ENCODE measurements at regions not wholly inside any gene's neighbourhood (a gene's known extent, or its start where the extent isn't known, plus 50 kb on each side); places are given as distances from the start of the nearest gene placed in this dataset.

- Mint-ChIP-seq H3K36me3 (ENCODE audit: low read depth) (no peaks in the 10 kb centered on the region), H3K27me3 (ENCODE audit: insufficient read depth) (peaks cover 1% of the 10 kb centered on the region; the same call in 1 of the 2 replicates), H3K27ac (no peak overlapping the region), H3K4me1 (ENCODE audit: low read depth) (no peaks in the 10 kb centered on the region), H3K9me3 (peaks cover 8% of the 10 kb centered on the region; the same call in 1 of the 2 replicates), H3K4me3 (no peak overlapping the region)
- TF ChIP-seq, protein P1, sequence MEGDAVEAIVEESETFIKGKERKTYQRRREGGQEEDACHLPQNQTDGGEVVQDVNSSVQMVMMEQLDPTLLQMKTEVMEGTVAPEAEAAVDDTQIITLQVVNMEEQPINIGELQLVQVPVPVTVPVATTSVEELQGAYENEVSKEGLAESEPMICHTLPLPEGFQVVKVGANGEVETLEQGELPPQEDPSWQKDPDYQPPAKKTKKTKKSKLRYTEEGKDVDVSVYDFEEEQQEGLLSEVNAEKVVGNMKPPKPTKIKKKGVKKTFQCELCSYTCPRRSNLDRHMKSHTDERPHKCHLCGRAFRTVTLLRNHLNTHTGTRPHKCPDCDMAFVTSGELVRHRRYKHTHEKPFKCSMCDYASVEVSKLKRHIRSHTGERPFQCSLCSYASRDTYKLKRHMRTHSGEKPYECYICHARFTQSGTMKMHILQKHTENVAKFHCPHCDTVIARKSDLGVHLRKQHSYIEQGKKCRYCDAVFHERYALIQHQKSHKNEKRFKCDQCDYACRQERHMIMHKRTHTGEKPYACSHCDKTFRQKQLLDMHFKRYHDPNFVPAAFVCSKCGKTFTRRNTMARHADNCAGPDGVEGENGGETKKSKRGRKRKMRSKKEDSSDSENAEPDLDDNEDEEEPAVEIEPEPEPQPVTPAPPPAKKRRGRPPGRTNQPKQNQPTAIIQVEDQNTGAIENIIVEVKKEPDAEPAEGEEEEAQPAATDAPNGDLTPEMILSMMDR (IDR thresholded peaks at IDR 0.05): no peak
- DNase-seq: no peak
Observed at GRCh38 chr12:131555197-131555846, 155.6 kb upstream of the SFSWAP start.

DNA sequence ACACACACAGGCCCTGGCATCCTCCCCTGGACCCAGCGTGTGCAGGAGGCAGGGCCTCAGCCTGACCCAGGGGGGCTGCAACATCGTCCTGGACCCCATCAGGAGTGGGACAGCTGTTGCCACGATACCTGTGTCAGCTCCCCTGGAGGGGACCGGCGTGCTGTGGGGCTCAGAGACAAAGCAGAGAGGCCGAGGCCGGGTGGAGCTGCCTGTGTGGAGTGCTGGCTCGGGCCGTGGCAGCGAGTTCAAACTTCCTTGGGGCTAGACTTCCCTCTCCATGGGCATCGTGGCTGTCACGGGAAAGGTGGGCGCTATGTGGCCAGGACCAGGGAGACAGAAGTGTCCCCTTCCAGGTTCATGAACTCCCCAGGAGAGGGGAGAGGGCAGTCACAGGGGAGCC, 155.0 kb upstream of the SFSWAP start:
- no peaks in the 10 kb centered on the region for H3K36me3 Mint-ChIP-seq (ENCODE audit: low read depth)
- no peak overlapping the region for H3K4me3 Mint-ChIP-seq
- peaks cover 8% of the 10 kb centered on the region; the same call in 1 of the 2 replicates for H3K9me3 Mint-ChIP-seq
- no peaks in the 10 kb centered on the region for H3K4me1 Mint-ChIP-seq (ENCODE audit: low read depth)
- TF ChIP-seq, protein P1 (IDR thresholded peaks at IDR 0.05): no peak
- no peak for DNase-seq
- peaks cover 1% of the 10 kb centered on the region; the same call in 1 of the 2 replicates for H3K27me3 Mint-ChIP-seq (ENCODE audit: insufficient read depth)
- no peak overlapping the region for H3K27ac Mint-ChIP-seq

- no peak overlapping the region for H3K4me3 Mint-ChIP-seq
- H3K4me1 Mint-ChIP-seq (ENCODE audit: low read depth): no peaks in the 10 kb centered on the region
- peaks cover 1% of the 10 kb centered on the region; the same call in 1 of the 2 replicates for H3K27me3 Mint-ChIP-seq (ENCODE audit: insufficient read depth)
- no peaks in the 10 kb centered on the region for H3K36me3 Mint-ChIP-seq (ENCODE audit: low read depth)
- TF ChIP-seq, protein P1 (IDR thresholded peaks at IDR 0.05): no peak
- H3K27ac Mint-ChIP-seq: no peak overlapping the region
- peaks cover 8% of the 10 kb centered on the region; the same call in 1 of the 2 replicates for H3K9me3 Mint-ChIP-seq
- DNase-seq: no peak
Observed at GRCh38 chr12:131557078-131557709, 153.7 kb upstream of the SFSWAP start.

DNA sequence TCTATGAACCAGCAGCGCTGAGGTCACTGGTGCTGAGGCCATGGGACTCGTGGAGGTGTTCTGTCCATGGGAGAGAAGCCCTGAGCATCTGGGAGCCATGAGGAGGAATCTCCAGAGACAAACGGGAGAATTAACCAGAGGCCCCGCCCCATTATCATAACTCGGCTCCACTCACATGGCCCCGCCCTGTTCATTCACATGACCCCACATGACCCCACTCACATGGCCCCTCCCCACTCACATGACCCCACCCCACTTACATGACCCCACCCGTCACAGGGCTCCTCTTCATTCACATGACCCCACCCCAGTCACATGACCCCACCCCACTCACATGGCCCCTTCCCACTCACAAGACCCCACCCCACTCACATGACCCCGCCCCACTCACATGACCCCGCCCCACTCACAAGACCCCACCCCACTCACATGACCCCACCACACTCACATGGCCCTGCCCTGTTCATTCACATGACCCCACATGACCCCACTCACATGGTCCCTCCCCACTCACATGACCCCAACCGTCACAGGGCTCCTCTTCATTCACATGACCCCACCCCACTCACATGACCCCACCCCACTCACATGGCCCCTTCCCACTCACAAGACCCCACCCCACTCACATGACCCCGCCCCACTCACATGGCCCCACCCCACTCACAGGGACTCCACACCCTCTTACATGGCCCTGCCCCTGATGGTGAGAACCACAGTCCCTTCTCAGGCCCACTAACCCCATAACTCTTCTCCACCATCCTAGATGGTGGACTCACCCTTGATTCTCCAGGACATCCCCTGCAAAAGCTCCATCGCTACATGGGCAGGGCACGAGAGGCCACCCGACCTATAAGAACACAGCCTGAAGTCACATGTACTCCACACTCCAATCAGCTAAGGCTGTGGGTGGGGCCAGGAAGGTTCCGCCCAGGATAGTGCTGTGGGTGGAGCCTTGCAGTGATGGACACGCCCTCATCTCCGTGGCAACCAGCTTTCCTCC, 151.1 kb upstream of the SFSWAP start:
- TF ChIP-seq, protein P1 (IDR thresholded peaks at IDR 0.05): no peak
- Mint-ChIP-seq H3K4me3 (no peak overlapping the region), H3K9me3 (peaks cover 4% of the 10 kb centered on the region; the same call in 1 of the 2 replicates), H3K36me3 (ENCODE audit: low read depth) (no peaks in the 10 kb centered on the region), H3K4me1 (ENCODE audit: low read depth) (no peaks in the 10 kb centered on the region), H3K27me3 (ENCODE audit: insufficient read depth) (peaks cover 1% of the 10 kb centered on the region), H3K27ac (no peak overlapping the region)
- no peak for DNase-seq

DNA sequence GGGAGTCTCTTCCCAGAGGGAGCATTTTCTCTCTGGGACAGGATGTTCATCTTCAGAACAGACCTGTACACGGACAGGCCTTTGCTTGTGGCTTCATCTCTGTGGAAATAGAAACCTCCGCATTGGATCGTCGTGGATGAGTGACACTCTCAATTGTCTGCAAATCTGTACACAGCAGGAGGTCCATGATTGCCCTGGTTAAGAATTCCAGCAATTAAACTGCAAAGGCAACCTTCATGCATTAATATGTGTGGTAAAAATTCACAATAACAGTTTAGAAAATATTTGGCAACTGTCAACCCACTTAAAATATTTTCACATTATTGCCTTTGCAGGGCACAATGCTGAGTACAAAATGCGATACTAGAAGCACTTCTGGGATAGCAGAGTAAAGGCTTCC, 149.8 kb upstream of the SFSWAP start:
- no peak for DNase-seq
- Mint-ChIP-seq H3K36me3 (ENCODE audit: low read depth) (no peaks in the 10 kb centered on the region), H3K27ac (no peak overlapping the region), H3K27me3 (ENCODE audit: insufficient read depth) (peaks cover 1% of the 10 kb centered on the region), H3K4me1 (ENCODE audit: low read depth) (no peaks in the 10 kb centered on the region), H3K9me3 (peaks cover 4% of the 10 kb centered on the region; the same call in 1 of the 2 replicates), H3K4me3 (no peak overlapping the region)
- TF ChIP-seq, protein P1 (IDR thresholded peaks at IDR 0.05): no peak
